ENCODE measurements at regions not wholly inside any gene's neighbourhood (a gene's known extent, or its start where the extent isn't known, plus 50 kb on each side); places are given as distances from the start of the nearest gene placed in this dataset.

DNA sequence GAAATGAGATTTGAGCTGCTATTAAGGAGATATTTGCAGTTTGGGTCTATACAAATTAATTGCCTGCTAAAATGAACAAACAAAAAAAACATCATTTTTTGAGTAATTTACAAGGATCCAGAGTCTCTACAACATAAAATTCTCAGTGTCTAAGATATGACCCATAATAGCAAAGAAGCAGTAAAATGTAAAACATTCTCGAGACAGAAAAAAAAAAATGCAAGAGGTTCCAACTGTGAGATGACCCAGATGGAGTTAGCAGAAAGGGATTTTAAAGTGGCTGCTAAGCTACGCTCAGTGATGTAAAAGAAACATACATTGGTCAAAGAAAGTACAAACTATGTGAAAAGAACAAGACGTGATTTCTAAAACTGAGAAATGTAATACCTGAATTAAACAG, 471.0 kb downstream of the SH2D4B start:
- Histone ChIP-seq H3K9ac (no peak overlapping the region), H3K9me3 (ENCODE audit: control insufficient read depth, low read length) (no peaks in the 10 kb centered on the region), H3K4me2 (ENCODE audit: low read length) (no peak overlapping the region), H3K36me3 (ENCODE audit: control insufficient read depth, insufficient read depth, low read length) (no peaks in the 10 kb centered on the region), H3K27ac (no peak overlapping the region), H3K27me3 (ENCODE audit: control insufficient read depth, insufficient read depth, low read length) (no peaks in the 10 kb centered on the region), H3K4me1 (no peaks in the 10 kb centered on the region), H3K79me2 (no peaks in the 10 kb centered on the region), H2AFZ (no peak overlapping the region), H3K4me3 (ENCODE audit: low read depth, low read length) (no peak overlapping the region)
- TF ChIP-seq, protein P1, sequence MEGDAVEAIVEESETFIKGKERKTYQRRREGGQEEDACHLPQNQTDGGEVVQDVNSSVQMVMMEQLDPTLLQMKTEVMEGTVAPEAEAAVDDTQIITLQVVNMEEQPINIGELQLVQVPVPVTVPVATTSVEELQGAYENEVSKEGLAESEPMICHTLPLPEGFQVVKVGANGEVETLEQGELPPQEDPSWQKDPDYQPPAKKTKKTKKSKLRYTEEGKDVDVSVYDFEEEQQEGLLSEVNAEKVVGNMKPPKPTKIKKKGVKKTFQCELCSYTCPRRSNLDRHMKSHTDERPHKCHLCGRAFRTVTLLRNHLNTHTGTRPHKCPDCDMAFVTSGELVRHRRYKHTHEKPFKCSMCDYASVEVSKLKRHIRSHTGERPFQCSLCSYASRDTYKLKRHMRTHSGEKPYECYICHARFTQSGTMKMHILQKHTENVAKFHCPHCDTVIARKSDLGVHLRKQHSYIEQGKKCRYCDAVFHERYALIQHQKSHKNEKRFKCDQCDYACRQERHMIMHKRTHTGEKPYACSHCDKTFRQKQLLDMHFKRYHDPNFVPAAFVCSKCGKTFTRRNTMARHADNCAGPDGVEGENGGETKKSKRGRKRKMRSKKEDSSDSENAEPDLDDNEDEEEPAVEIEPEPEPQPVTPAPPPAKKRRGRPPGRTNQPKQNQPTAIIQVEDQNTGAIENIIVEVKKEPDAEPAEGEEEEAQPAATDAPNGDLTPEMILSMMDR (IDR thresholded peaks at IDR 0.05), result no peak

DNA sequence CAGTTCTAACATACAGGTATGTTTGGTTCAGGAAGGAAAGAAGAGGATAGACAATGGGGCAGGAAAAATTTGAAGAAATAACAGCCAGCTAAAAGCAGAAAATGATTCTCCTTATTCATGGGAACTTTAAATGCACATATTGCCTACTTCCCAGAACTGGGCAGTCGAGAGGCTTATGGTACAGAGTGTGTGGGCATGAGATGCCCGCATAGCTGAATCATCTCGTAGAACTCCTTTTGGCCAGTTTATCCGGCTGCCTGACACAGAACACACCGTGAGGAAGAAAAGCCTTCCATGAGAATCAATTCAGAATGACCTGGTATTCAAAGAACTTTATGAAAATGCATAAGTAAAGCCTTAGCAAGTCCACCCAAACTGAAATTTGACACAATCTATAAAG, 471.6 kb downstream of the SH2D4B start:
- no peaks in the 10 kb centered on the region for H3K27me3 ChIP-seq (ENCODE audit: control insufficient read depth, insufficient read depth, low read length)
- TF ChIP-seq, protein P1 (IDR thresholded peaks at IDR 0.05), result no peak
- H2AFZ ChIP-seq, result no peak overlapping the region
- no peaks in the 10 kb centered on the region for H3K79me2 ChIP-seq
- no peak overlapping the region for H3K9ac ChIP-seq
- H3K4me3 ChIP-seq (ENCODE audit: low read depth, low read length), result no peak overlapping the region
- no peaks in the 10 kb centered on the region for H3K4me1 ChIP-seq
- H3K9me3 ChIP-seq (ENCODE audit: control insufficient read depth, low read length), result no peaks in the 10 kb centered on the region
- no peaks in the 10 kb centered on the region for H3K36me3 ChIP-seq (ENCODE audit: control insufficient read depth, insufficient read depth, low read length)
- H3K27ac ChIP-seq, result no peak overlapping the region
- no peak overlapping the region for H3K4me2 ChIP-seq (ENCODE audit: low read length)

DNA sequence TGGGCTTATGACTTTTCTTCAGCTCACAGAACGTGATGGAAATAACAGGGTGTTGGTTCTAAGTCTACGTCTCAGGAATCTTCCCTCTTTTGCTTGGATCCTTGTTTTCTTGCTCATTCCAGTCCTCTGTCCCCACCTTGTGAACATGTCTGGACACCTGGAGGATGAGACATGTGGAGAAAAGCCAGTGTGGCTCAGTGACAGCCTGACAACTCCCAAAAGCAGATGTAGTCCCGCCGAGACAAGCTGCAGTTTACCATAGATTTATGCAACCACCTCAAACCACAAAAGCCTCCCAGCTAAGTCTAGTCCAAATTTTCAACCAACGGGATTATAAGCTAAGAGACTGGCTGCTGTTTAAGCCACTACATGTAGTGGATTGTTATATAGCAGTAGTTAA, 476.1 kb downstream of the SH2D4B start:
- TF ChIP-seq, protein P1 (IDR thresholded peaks at IDR 0.05), result no peak
- H3K27me3 ChIP-seq (ENCODE audit: control insufficient read depth, insufficient read depth, low read length), result no peaks in the 10 kb centered on the region
- no peak overlapping the region for H2AFZ ChIP-seq
- no peaks in the 10 kb centered on the region for H3K4me1 ChIP-seq
- no peak overlapping the region for H3K27ac ChIP-seq
- no peak overlapping the region for H3K9ac ChIP-seq
- H3K36me3 ChIP-seq (ENCODE audit: control insufficient read depth, insufficient read depth, low read length), result no peaks in the 10 kb centered on the region
- no peak overlapping the region for H3K4me2 ChIP-seq (ENCODE audit: low read length)
- H3K4me3 ChIP-seq (ENCODE audit: low read depth, low read length), result no peak overlapping the region
- H3K9me3 ChIP-seq (ENCODE audit: control insufficient read depth, low read length), result no peaks in the 10 kb centered on the region
- no peaks in the 10 kb centered on the region for H3K79me2 ChIP-seq

DNA sequence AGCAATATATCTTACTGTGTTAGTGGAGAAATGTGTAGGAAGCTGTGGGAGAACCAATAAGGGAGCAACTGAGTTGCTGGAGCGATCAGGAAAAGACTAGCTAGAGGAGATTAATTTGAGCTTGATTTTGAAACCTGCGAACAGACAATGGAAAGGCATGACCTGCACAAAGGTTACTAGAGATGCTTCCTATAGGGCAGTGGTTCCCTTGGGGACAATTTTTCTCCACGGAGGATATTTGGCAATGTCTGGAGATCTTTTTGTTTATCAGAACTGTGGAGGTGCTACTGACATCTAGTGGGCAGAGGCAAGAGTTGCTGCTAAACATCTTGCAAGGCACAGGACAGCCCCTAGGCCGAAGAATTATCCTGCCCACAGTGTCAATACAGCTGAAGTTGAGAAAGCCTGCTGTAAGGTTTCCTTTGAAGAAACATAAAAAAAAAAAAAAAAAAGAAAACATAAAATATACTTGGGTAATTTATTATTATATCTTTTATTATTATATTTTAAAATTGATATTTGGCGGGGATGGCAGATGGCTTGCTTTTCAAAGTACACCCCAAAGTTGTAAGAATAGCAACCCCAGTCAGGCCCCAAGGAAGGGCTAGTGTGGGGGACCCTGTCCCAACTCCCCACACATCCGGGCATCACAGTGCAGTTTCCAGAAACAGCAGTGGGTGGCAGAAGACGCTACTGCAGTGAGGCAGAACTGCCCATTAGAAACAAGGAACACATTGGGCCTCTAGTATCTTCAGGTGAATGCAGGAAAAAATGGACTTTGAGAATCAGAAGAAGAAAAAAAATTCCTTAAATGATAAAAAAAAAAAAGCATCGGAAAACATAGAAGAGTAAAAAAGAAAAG, 481.6 kb downstream of the SH2D4B start:
- H2AFZ ChIP-seq, result peak overlapping the region; percentile 1
- TF ChIP-seq, protein P1 (IDR thresholded peaks at IDR 0.05), result peak; percentile 46
- no peaks in the 10 kb centered on the region for H3K9me3 ChIP-seq (ENCODE audit: control insufficient read depth, low read length)
- H3K4me1 ChIP-seq, result no peaks in the 10 kb centered on the region
- H3K9ac ChIP-seq, result no peak overlapping the region
- no peaks in the 10 kb centered on the region for H3K79me2 ChIP-seq
- no peak overlapping the region for H3K27ac ChIP-seq
- no peaks in the 10 kb centered on the region for H3K36me3 ChIP-seq (ENCODE audit: control insufficient read depth, insufficient read depth, low read length)
- H3K4me3 ChIP-seq (ENCODE audit: low read depth, low read length), result no peak overlapping the region
- no peaks in the 10 kb centered on the region for H3K27me3 ChIP-seq (ENCODE audit: control insufficient read depth, insufficient read depth, low read length)
- H3K4me2 ChIP-seq (ENCODE audit: low read length), result no peak overlapping the region
